Endothelial cell (in vitro differentiated cells): ENCODE measurements at regions not wholly inside any gene's neighbourhood (a gene's known extent, or its start where the extent isn't known, plus 50 kb on each side); places are given as distances from the start of the nearest gene placed in this dataset.

Experiments
- DNase-seq: peaks from one replicate; pipeline ENCODE4 v3.0.0; 2021; ENCODE audit warnings: low spot score
- H3K27ac Mint-ChIP-seq: one replicate; pipeline ENCODE4 v1.8.0; 2021; ENCODE audit warnings: mixed read lengths, inconsistent platforms; ENCODE audit not compliant: unreplicated experiment
- H3K27me3 Mint-ChIP-seq: one replicate; pipeline ENCODE4 v1.8.0; 2021; ENCODE audit warnings: mild to moderate bottlenecking, moderate library complexity, mixed read lengths, inconsistent platforms; ENCODE audit not compliant: unreplicated experiment
- H3K36me3 Mint-ChIP-seq: one replicate; pipeline ENCODE4 v1.8.0; 2021; ENCODE audit warnings: mild to moderate bottlenecking, low read depth, mixed read lengths, inconsistent platforms; ENCODE audit not compliant: unreplicated experiment
- H3K4me1 Mint-ChIP-seq: one replicate; pipeline ENCODE4 v1.8.0; 2021; ENCODE audit warnings: mild to moderate bottlenecking, mixed read lengths, inconsistent platforms; ENCODE audit not compliant: unreplicated experiment
- H3K4me3 Mint-ChIP-seq: one replicate; pipeline ENCODE4 v1.8.0; 2021; ENCODE audit warnings: mild to moderate bottlenecking, mixed read lengths, inconsistent platforms; ENCODE audit not compliant: unreplicated experiment
- H3K9me3 Mint-ChIP-seq: one replicate; pipeline ENCODE4 v1.8.0; 2021; ENCODE audit warnings: mixed read lengths, inconsistent platforms; ENCODE audit not compliant: unreplicated experiment
- TF ChIP-seq, protein P1 (sequence below): fragments of 200-600 bp; sonication (generic); IDR thresholded peaks from one replicate; pipeline ENCODE4 v1.5.0; 2021; ENCODE audit warnings: antibody characterized with exemption; ENCODE audit not compliant: unreplicated experiment

DNA sequence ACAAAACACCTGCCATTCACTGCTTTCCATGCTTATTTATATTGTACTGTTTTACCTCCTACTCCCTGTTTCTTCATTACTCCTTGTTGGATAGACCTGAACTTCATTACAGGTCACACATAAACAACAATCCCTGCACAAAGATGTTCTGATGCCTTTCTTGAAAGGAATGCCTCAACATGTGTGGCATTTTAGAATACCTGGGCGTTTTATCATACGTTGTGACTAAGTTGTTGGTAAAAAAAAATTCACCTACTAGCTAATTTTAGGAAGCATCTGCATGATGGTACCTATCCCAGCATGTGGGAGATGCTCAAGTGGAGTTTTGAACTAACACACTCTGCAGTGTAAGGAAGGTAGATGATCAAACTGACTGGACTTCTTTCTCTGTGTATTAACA, 604.1 kb downstream of the TAF11L14 start:
- no peaks in the 10 kb centered on the region for H3K36me3 Mint-ChIP-seq
- H3K27ac Mint-ChIP-seq, result no peak overlapping the region
- TF ChIP-seq, protein P1, sequence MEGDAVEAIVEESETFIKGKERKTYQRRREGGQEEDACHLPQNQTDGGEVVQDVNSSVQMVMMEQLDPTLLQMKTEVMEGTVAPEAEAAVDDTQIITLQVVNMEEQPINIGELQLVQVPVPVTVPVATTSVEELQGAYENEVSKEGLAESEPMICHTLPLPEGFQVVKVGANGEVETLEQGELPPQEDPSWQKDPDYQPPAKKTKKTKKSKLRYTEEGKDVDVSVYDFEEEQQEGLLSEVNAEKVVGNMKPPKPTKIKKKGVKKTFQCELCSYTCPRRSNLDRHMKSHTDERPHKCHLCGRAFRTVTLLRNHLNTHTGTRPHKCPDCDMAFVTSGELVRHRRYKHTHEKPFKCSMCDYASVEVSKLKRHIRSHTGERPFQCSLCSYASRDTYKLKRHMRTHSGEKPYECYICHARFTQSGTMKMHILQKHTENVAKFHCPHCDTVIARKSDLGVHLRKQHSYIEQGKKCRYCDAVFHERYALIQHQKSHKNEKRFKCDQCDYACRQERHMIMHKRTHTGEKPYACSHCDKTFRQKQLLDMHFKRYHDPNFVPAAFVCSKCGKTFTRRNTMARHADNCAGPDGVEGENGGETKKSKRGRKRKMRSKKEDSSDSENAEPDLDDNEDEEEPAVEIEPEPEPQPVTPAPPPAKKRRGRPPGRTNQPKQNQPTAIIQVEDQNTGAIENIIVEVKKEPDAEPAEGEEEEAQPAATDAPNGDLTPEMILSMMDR, result no peak
- no peak for DNase-seq
- H3K9me3 Mint-ChIP-seq, result no peaks in the 10 kb centered on the region
- no peaks in the 10 kb centered on the region for H3K27me3 Mint-ChIP-seq
- H3K4me3 Mint-ChIP-seq, result no peak overlapping the region
- H3K4me1 Mint-ChIP-seq, result peaks cover 2% of the 10 kb centered on the region

DNA sequence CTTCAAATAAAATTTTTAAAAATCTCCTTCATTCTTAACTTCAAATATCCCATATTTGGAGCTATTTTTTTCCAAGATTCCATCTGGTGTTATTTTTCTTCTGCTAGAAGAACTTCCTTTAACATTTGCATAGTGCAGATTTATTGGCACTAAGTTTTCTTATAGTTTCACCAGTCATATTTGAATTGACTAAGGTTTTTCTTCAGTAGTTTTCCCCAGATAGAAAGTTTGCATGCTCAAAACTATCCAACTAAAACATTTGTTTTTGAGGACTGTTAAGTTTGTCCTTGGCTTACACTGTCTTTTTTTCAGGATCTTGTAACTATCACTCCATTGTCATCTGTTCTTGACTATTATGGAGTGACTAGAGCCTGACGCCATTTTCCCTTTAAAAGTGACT, 606.7 kb downstream of the TAF11L14 start:
- no peaks in the 10 kb centered on the region for H3K27me3 Mint-ChIP-seq
- TF ChIP-seq, protein P1, result no peak
- H3K27ac Mint-ChIP-seq, result no peak overlapping the region
- DNase-seq, result no peak
- no peaks in the 10 kb centered on the region for H3K36me3 Mint-ChIP-seq
- peaks cover 2% of the 10 kb centered on the region for H3K4me1 Mint-ChIP-seq
- H3K9me3 Mint-ChIP-seq, result no peaks in the 10 kb centered on the region
- H3K4me3 Mint-ChIP-seq, result no peak overlapping the region

DNA sequence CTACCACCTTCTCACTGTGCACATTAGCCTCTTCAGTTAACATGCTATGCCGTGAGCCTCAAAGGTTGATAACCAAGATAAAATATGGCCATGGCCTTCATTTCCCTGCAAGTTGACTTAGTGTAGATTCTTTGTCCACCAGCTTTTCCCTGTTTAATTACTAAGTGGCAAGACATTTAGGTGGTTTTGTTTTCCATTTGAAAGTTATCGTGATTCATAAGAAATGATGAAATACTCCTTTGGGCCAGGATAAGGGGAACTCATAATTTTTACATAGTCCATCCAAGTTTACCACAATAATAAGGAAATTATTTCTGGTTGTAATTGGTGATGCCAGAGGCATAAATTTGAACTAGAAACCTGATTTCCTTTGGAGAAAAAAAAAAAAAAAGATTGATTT, 609.6 kb downstream of the TAF11L14 start:
- no peaks in the 10 kb centered on the region for H3K9me3 Mint-ChIP-seq
- H3K36me3 Mint-ChIP-seq, result no peaks in the 10 kb centered on the region
- TF ChIP-seq, protein P1, result no peak
- H3K27ac Mint-ChIP-seq, result no peak overlapping the region
- no peaks in the 10 kb centered on the region for H3K4me1 Mint-ChIP-seq
- no peak for DNase-seq
- H3K4me3 Mint-ChIP-seq, result no peak overlapping the region
- no peaks in the 10 kb centered on the region for H3K27me3 Mint-ChIP-seq

DNA sequence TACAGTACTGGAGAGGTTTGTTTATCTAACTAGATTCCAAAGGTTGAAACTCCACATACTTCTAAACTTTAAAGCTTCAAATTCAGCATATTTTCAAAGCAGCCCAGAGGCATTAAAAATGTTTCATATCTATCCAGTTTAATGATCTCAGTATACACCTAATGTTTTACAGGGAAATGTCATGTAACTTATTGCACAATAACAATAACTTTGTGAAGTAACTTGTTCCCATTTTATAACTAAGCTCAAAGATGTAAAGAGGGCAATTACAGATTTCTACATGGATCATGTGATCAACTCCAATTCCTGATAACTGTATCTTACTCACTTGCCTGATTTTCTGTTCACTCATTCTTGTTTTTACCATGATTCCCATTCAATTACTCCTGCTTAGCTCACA, 610.0 kb downstream of the TAF11L14 start:
- H3K4me1 Mint-ChIP-seq, result no peaks in the 10 kb centered on the region
- DNase-seq, result no peak
- no peak overlapping the region for H3K27ac Mint-ChIP-seq
- no peaks in the 10 kb centered on the region for H3K36me3 Mint-ChIP-seq
- H3K9me3 Mint-ChIP-seq, result no peaks in the 10 kb centered on the region
- TF ChIP-seq, protein P1, result no peak
- H3K4me3 Mint-ChIP-seq, result no peak overlapping the region
- H3K27me3 Mint-ChIP-seq, result no peaks in the 10 kb centered on the region

DNA sequence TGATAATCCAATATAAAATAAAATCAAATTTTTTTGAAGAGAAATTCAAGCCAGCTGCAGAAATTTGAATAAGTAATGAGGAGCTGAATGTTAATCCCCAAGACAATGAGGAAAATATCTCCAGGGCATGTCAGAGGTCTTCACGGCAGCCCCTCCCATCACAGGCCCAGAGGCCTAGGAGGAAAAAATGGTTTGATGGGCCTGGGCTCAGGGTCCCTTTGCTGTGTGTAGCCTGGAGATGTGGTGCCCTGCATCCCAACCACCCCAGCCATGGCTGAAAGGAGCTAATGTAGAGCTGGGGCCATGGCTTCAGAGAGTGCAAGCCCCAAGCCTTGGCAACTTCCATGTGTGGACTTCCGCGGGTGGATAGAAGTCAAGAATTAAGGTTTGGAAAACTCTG, 618.3 kb downstream of the TAF11L14 start:
- peaks cover 12% of the 10 kb centered on the region for H3K36me3 Mint-ChIP-seq

More for the DNA sequence above, 618.3 kb downstream of the TAF11L14 start:
- H3K27me3 Mint-ChIP-seq, result no peaks in the 10 kb centered on the region
- H3K4me1 Mint-ChIP-seq, result no peaks in the 10 kb centered on the region
- H3K9me3 Mint-ChIP-seq, result peaks cover 13% of the 10 kb centered on the region
- TF ChIP-seq, protein P1, result no peak
- H3K27ac Mint-ChIP-seq, result no peak overlapping the region
- no peak overlapping the region for H3K4me3 Mint-ChIP-seq
- no peak for DNase-seq
